ENCODE measurements at regions not wholly inside any gene's neighbourhood (a gene's known extent, or its start where the extent isn't known, plus 50 kb on each side); places are given as distances from the start of the nearest gene placed in this dataset.

- Histone ChIP-seq H3K9me3 (ENCODE audit: control insufficient read depth, insufficient read depth, low read depth, low read length) (no peaks in the 10 kb centered on the region), H3K36me3 (ENCODE audit: control insufficient read depth, insufficient read depth, low read length) (no peaks in the 10 kb centered on the region), H3K27me3 (ENCODE audit: control insufficient read depth, insufficient read depth, low read length) (peaks cover 2% of the 10 kb centered on the region; the same call in 1 of the 2 replicates), H3K27ac (ENCODE audit: low read length) (no peak overlapping the region), H3K4me3 (ENCODE audit: low read depth in 2 of 2, low read length in 2 of 2) (no peak overlapping the region), H3K4me1 (ENCODE audit: control insufficient read depth, insufficient read depth, low read length) (no peaks in the 10 kb centered on the region)
- ChIA-PET CTCF (no interaction called here), POLR2A (no interaction called here)
- no peak for ATAC-seq
- no TSS peak for BruUV-seq (replicated peaks)
- intact Hi-C loops (cut with micrococcal nuclease; ENCODE audit: unreplicated experiment) (no loop called here), in situ Hi-C loops (cut with HindIII; ENCODE audit: low pct_unique_long_range_greater_than_20kb, low sequenced_read_pairs) (no loop called here)
- no peak for DNase-seq (ENCODE audit: low read depth, low spot score)
- TF ChIP-seq SIN3A (IDR thresholded peaks at IDR 0.05; ENCODE audit: borderline replicate concordance, insufficient read depth, low read depth, low read length) (no peak), TCF7L2 (IDR thresholded peaks at IDR 0.05; ENCODE audit: low read depth, low read length) (no peak), CTCF (IDR thresholded peaks at IDR 0.05) (no peak)
These were observed 231.8 kb downstream of the PTEN start for GRCh38 chr10:88095223-88095721.

- peaks cover 2% of the 10 kb centered on the region; the same call in 1 of the 2 replicates for H3K27me3 ChIP-seq (ENCODE audit: control insufficient read depth, insufficient read depth, low read length)
- ChIA-PET CTCF (interaction anchor here (0.6 kb wide), 1 partner anchor 277 kb away, joined by 7 read pairs; no protein-coding TSS in a partner anchor), POLR2A (no interaction called here)
- no peak for TF ChIP-seq CTCF (IDR thresholded peaks at IDR 0.05)
- TF ChIP-seq SIN3A (IDR thresholded peaks at IDR 0.05; ENCODE audit: borderline replicate concordance, insufficient read depth, low read depth, low read length) = no peak
- TF ChIP-seq REST (IDR thresholded peaks at IDR 0.05; ENCODE audit: insufficient read depth in 1 of 2, low read depth in 2 of 2, low read length in 1 of 2) = no peak
- no peak for TF ChIP-seq POLR2AphosphoS5 (IDR thresholded peaks at IDR 0.05; ENCODE audit: low read depth, low read length)
- no peak for TF ChIP-seq TCF7L2 (IDR thresholded peaks at IDR 0.05; ENCODE audit: low read depth, low read length)
- no peaks in the 10 kb centered on the region for H3K9me3 ChIP-seq (ENCODE audit: control insufficient read depth, insufficient read depth, low read depth, low read length)
- BruUV-seq (replicated peaks) = no TSS peak
- DNase-seq (ENCODE audit: low read depth, low spot score) (no peak), ATAC-seq (no peak)
- H3K4me1 ChIP-seq (ENCODE audit: control insufficient read depth, insufficient read depth, low read length) = no peaks in the 10 kb centered on the region
- H3K4me3 ChIP-seq (ENCODE audit: low read depth in 2 of 2, low read length in 2 of 2) = no peak overlapping the region
- in situ Hi-C loops (cut with HindIII; ENCODE audit: low pct_unique_long_range_greater_than_20kb, low sequenced_read_pairs) (no loop called here), intact Hi-C loops (cut with micrococcal nuclease; ENCODE audit: unreplicated experiment) (no loop called here)
- H3K36me3 ChIP-seq (ENCODE audit: control insufficient read depth, insufficient read depth, low read length) = no peaks in the 10 kb centered on the region
- no peak overlapping the region for H3K27ac ChIP-seq (ENCODE audit: low read length)
These were observed 232.5 kb downstream of the PTEN start for GRCh38 chr10:88095778-88096431.

Measured in Panc1 (cell line).